ENCODE measurements at regions not wholly inside any gene's neighbourhood (a gene's known extent, or its start where the extent isn't known, plus 50 kb on each side); places are given as distances from the start of the nearest gene placed in this dataset.
"Not testable (repeated sequence)": the region's sequence is repeated elsewhere in the genome, so short reads cannot be mapped to it uniquely, and the experiment has no call there.

GRCh38 chr2:66242888-66243287, 192.0 kb upstream of the MEIS1 start:
- not testable (repeated sequence) for H3K4me3 Mint-ChIP-seq; H3K27me3 Mint-ChIP-seq (ENCODE audit: low read depth); H3K36me3 Mint-ChIP-seq (ENCODE audit: low read depth); H3K4me1 Mint-ChIP-seq (ENCODE audit: low read depth); H3K9me3 Mint-ChIP-seq; H3K27ac Mint-ChIP-seq

GRCh38 chr2:66242099-66242789, 192.7 kb upstream of the MEIS1 start:
- Mint-ChIP-seq H3K9me3 (peaks cover 4% of the 10 kb centered on the region), H3K36me3 (ENCODE audit: low read depth) (no peaks in the 10 kb centered on the region), H3K4me3 (no peak overlapping the region), H3K27ac (no peak overlapping the region), H3K4me1 (ENCODE audit: low read depth) (no peaks in the 10 kb centered on the region), H3K27me3 (ENCODE audit: low read depth) (no peaks in the 10 kb centered on the region)

- Mint-ChIP-seq H3K4me3 (no peak overlapping the region), H3K27me3 (ENCODE audit: low read depth) (no peaks in the 10 kb centered on the region), H3K9me3 (peaks cover 7% of the 10 kb centered on the region), H3K4me1 (ENCODE audit: low read depth) (no peaks in the 10 kb centered on the region), H3K36me3 (ENCODE audit: low read depth) (no peaks in the 10 kb centered on the region), H3K27ac (no peak overlapping the region)
Measured at GRCh38 chr2:66240286-66240685, 194.6 kb upstream of the MEIS1 start.

GRCh38 chr2:66239655-66240054, 195.3 kb upstream of the MEIS1 start:
- Mint-ChIP-seq H3K9me3 (peaks cover 3% of the 10 kb centered on the region), H3K4me1 (ENCODE audit: low read depth) (no peaks in the 10 kb centered on the region), H3K36me3 (ENCODE audit: low read depth) (no peaks in the 10 kb centered on the region), H3K27me3 (ENCODE audit: low read depth) (no peaks in the 10 kb centered on the region), H3K4me3 (no peak overlapping the region), H3K27ac (no peak overlapping the region)

GRCh38 chr2:66237803-66238379, 197.0 kb upstream of the MEIS1 start:
- Mint-ChIP-seq H3K27me3 (ENCODE audit: low read depth) (no peaks in the 10 kb centered on the region), H3K4me3 (no peak overlapping the region), H3K4me1 (ENCODE audit: low read depth) (no peaks in the 10 kb centered on the region), H3K27ac (no peak overlapping the region), H3K9me3 (peaks cover 3% of the 10 kb centered on the region), H3K36me3 (ENCODE audit: low read depth) (no peaks in the 10 kb centered on the region)

GRCh38 chr2:66236816-66237802, 197.8 kb upstream of the MEIS1 start:
- H3K27ac Mint-ChIP-seq = no peak overlapping the region
- no peak overlapping the region for H3K4me3 Mint-ChIP-seq
- peaks cover 3% of the 10 kb centered on the region for H3K9me3 Mint-ChIP-seq
- H3K27me3 Mint-ChIP-seq (ENCODE audit: low read depth) = no peaks in the 10 kb centered on the region
- no peaks in the 10 kb centered on the region for H3K36me3 Mint-ChIP-seq (ENCODE audit: low read depth)
- no peaks in the 10 kb centered on the region for H3K4me1 Mint-ChIP-seq (ENCODE audit: low read depth)

GRCh38 chr2:66236067-66236685, 198.7 kb upstream of the MEIS1 start:
- no peak overlapping the region for H3K27ac Mint-ChIP-seq
- no peak overlapping the region for H3K4me3 Mint-ChIP-seq
- H3K36me3 Mint-ChIP-seq (ENCODE audit: low read depth) = no peaks in the 10 kb centered on the region
- H3K4me1 Mint-ChIP-seq (ENCODE audit: low read depth) = no peaks in the 10 kb centered on the region
- no peaks in the 10 kb centered on the region for H3K27me3 Mint-ChIP-seq (ENCODE audit: low read depth)
- H3K9me3 Mint-ChIP-seq = peaks cover 3% of the 10 kb centered on the region

GRCh38 chr2:66235428-66235827, 199.5 kb upstream of the MEIS1 start:
- Mint-ChIP-seq H3K36me3 (ENCODE audit: low read depth) (no peaks in the 10 kb centered on the region), H3K4me1 (ENCODE audit: low read depth) (no peaks in the 10 kb centered on the region), H3K4me3 (no peak overlapping the region), H3K9me3 (peaks cover 3% of the 10 kb centered on the region), H3K27me3 (ENCODE audit: low read depth) (no peaks in the 10 kb centered on the region), H3K27ac (no peak overlapping the region)

GRCh38 chr2:66233981-66234380, 200.9 kb upstream of the MEIS1 start:
- Mint-ChIP-seq H3K4me3 (no peak overlapping the region), H3K27me3 (ENCODE audit: low read depth) (no peaks in the 10 kb centered on the region), H3K36me3 (ENCODE audit: low read depth) (no peaks in the 10 kb centered on the region), H3K9me3 (peaks cover 3% of the 10 kb centered on the region), H3K4me1 (ENCODE audit: low read depth) (no peaks in the 10 kb centered on the region), H3K27ac (no peak overlapping the region)

GRCh38 chr2:66228128-66228547, 206.8 kb upstream of the MEIS1 start:
- no peak overlapping the region for H3K27ac Mint-ChIP-seq
- peaks cover 3% of the 10 kb centered on the region for H3K9me3 Mint-ChIP-seq
- no peaks in the 10 kb centered on the region for H3K27me3 Mint-ChIP-seq (ENCODE audit: low read depth)
- no peaks in the 10 kb centered on the region for H3K36me3 Mint-ChIP-seq (ENCODE audit: low read depth)
- no peaks in the 10 kb centered on the region for H3K4me1 Mint-ChIP-seq (ENCODE audit: low read depth)
- H3K4me3 Mint-ChIP-seq = no peak overlapping the region

- Mint-ChIP-seq H3K9me3 (peaks cover 5% of the 10 kb centered on the region), H3K4me3 (no peak overlapping the region), H3K4me1 (ENCODE audit: low read depth) (no peaks in the 10 kb centered on the region), H3K27me3 (ENCODE audit: low read depth) (no peaks in the 10 kb centered on the region), H3K36me3 (ENCODE audit: low read depth) (no peaks in the 10 kb centered on the region), H3K27ac (no peak overlapping the region)
Measured at GRCh38 chr2:66217039-66217585, 217.8 kb upstream of the MEIS1 start.

GRCh38 chr2:66212749-66213148, 222.2 kb upstream of the MEIS1 start:
- H3K4me1 Mint-ChIP-seq (ENCODE audit: low read depth) = no peaks in the 10 kb centered on the region
- H3K4me3 Mint-ChIP-seq = no peak overlapping the region

GRCh38 chr2:66202586-66202985, 232.3 kb upstream of the MEIS1 start:
- H3K4me1 Mint-ChIP-seq (ENCODE audit: low read depth) = no peaks in the 10 kb centered on the region
- no peak overlapping the region for H3K4me3 Mint-ChIP-seq

More at GRCh38 chr2:66212749-66213148, 222.2 kb upstream of the MEIS1 start:
- Mint-ChIP-seq H3K27ac (no peak overlapping the region), H3K9me3 (no peaks in the 10 kb centered on the region), H3K27me3 (ENCODE audit: low read depth) (no peaks in the 10 kb centered on the region), H3K36me3 (ENCODE audit: low read depth) (no peaks in the 10 kb centered on the region)

GRCh38 chr2:66201242-66201641, 233.7 kb upstream of the MEIS1 start:
- Mint-ChIP-seq H3K27ac (no peak overlapping the region), H3K4me3 (no peak overlapping the region), H3K4me1 (ENCODE audit: low read depth) (no peaks in the 10 kb centered on the region), H3K36me3 (ENCODE audit: low read depth) (no peaks in the 10 kb centered on the region), H3K27me3 (ENCODE audit: low read depth) (no peaks in the 10 kb centered on the region), H3K9me3 (peaks cover 5% of the 10 kb centered on the region)

More at GRCh38 chr2:66202586-66202985, 232.3 kb upstream of the MEIS1 start:
- Mint-ChIP-seq H3K36me3 (ENCODE audit: low read depth) (no peaks in the 10 kb centered on the region), H3K27ac (no peak overlapping the region), H3K9me3 (peaks cover 6% of the 10 kb centered on the region), H3K27me3 (ENCODE audit: low read depth) (no peaks in the 10 kb centered on the region)
